ENCODE measurements at regions not wholly inside any gene's neighbourhood (a gene's known extent, or its start where the extent isn't known, plus 50 kb on each side); places are given as distances from the start of the nearest gene placed in this dataset.

GRCh38 chr17:83160443-83161297, 81.3 kb downstream of the METRNL start:
- no peaks in the 10 kb centered on the region for H3K36me3 ChIP-seq
- H3K27me3 ChIP-seq, result no peaks in the 10 kb centered on the region
- 85% methylated on average over 19 of the region's 19 CpGs for WGBS
- no peaks in the 10 kb centered on the region for H3K9me3 ChIP-seq
- H3K4me3 ChIP-seq, result no peak overlapping the region
- peak in 1 of 2 donors; percentile 52 for DNase-seq (ENCODE audit: low spot score in 2 of 2)
- TF ChIP-seq POLR2AphosphoS5 (IDR thresholded peaks at IDR 0.05) (no peak), POLR2A (IDR thresholded peaks at IDR 0.05) (no peak), EP300 (IDR thresholded peaks at IDR 0.05) (no peak), CTCF (IDR thresholded peaks at IDR 0.05) (no peak)
- H3K27ac ChIP-seq, result peak overlapping the region; percentile 30
- peaks cover 17% of the 10 kb centered on the region for H3K4me1 ChIP-seq

- H3K9me3 ChIP-seq, result no peaks in the 10 kb centered on the region
- H3K36me3 ChIP-seq, result no peaks in the 10 kb centered on the region
- H3K4me3 ChIP-seq, result no peak overlapping the region
- H3K27me3 ChIP-seq, result no peaks in the 10 kb centered on the region
- no peak for TF ChIP-seq POLR2AphosphoS5 (IDR thresholded peaks at IDR 0.05)
- no peak for TF ChIP-seq POLR2A (IDR thresholded peaks at IDR 0.05)
- TF ChIP-seq EP300 (IDR thresholded peaks at IDR 0.05), result no peak
- TF ChIP-seq CTCF (IDR thresholded peaks at IDR 0.05), result no peak
- H3K27ac ChIP-seq, result peak overlapping the region; percentile 68
- WGBS, result 71% methylated on average over 14 of the region's 14 CpGs
- DNase-seq (ENCODE audit: low spot score in 2 of 2), result peak in 1 of 2 donors; percentile 77
- H3K4me1 ChIP-seq, result peaks cover 13% of the 10 kb centered on the region
Observed at GRCh38 chr17:83161298-83162034, 82.1 kb downstream of the METRNL start.

- no peaks in the 10 kb centered on the region for H3K36me3 ChIP-seq
- 80% methylated on average over 21 of the region's 21 CpGs for WGBS
- peaks cover 13% of the 10 kb centered on the region for H3K4me1 ChIP-seq
- no peaks in the 10 kb centered on the region for H3K9me3 ChIP-seq
- no peak overlapping the region for H3K4me3 ChIP-seq
- no peak for DNase-seq (ENCODE audit: low spot score in 2 of 2)
- peak overlapping the region; percentile 68 for H3K27ac ChIP-seq
- TF ChIP-seq CTCF (IDR thresholded peaks at IDR 0.05), result no peak
- TF ChIP-seq POLR2AphosphoS5 (IDR thresholded peaks at IDR 0.05), result no peak
- no peak for TF ChIP-seq POLR2A (IDR thresholded peaks at IDR 0.05)
- no peak for TF ChIP-seq EP300 (IDR thresholded peaks at IDR 0.05)
- H3K27me3 ChIP-seq, result no peaks in the 10 kb centered on the region
Observed at GRCh38 chr17:83162035-83162745, 82.8 kb downstream of the METRNL start.

- H3K4me1 ChIP-seq, result peaks cover 13% of the 10 kb centered on the region
- H3K27me3 ChIP-seq, result no peaks in the 10 kb centered on the region
- TF ChIP-seq CTCF (IDR thresholded peaks at IDR 0.05), result no peak
- no peak for TF ChIP-seq POLR2AphosphoS5 (IDR thresholded peaks at IDR 0.05)
- TF ChIP-seq POLR2A (IDR thresholded peaks at IDR 0.05), result no peak
- no peak for TF ChIP-seq EP300 (IDR thresholded peaks at IDR 0.05)
- no peak for DNase-seq (ENCODE audit: low spot score in 2 of 2)
- no peaks in the 10 kb centered on the region for H3K9me3 ChIP-seq
- 62% methylated on average over 3 of the region's 3 CpGs for WGBS
- no peak overlapping the region for H3K4me3 ChIP-seq
- H3K27ac ChIP-seq, result no peak overlapping the region
- no peaks in the 10 kb centered on the region for H3K36me3 ChIP-seq
Observed at GRCh38 chr17:83164490-83164889, 85.1 kb downstream of the METRNL start.
